CD4-positive, alpha-beta T cell treated with Interferon alpha-2 for 1 hour (primary cell): ENCODE measurements at regions not wholly inside any gene's neighbourhood (a gene's known extent, or its start where the extent isn't known, plus 50 kb on each side); places are given as distances from the start of the nearest gene placed in this dataset.

Experiments
- DNase-seq, 2 donors: peaks; one replicate each; pipeline ENCODE4 v3.0.0-alpha.2; 2020 to 2022

- no peak for DNase-seq
These were observed 1441.5 kb upstream of the IGFBP7 start for GRCh38 chr4:58551676-58552075.

- no peak for DNase-seq
These were observed 1433.3 kb upstream of the IGFBP7 start for GRCh38 chr4:58543465-58543864.

- DNase-seq, result no peak
These were observed 1431.7 kb upstream of the IGFBP7 start for GRCh38 chr4:58541926-58542325.

- no peak for DNase-seq
These were observed 1412.7 kb upstream of the IGFBP7 start for GRCh38 chr4:58522765-58523382.

- DNase-seq, result no peak
These were observed 1405.0 kb upstream of the IGFBP7 start for GRCh38 chr4:58515226-58515625.

- DNase-seq, result no peak
These were observed 1404.1 kb upstream of the IGFBP7 start for GRCh38 chr4:58514299-58514698.

GRCh38 chr4:58510652-58511051, 1400.5 kb upstream of the IGFBP7 start:
- no peak for DNase-seq

GRCh38 chr4:58507079-58507478, 1396.9 kb upstream of the IGFBP7 start:
- DNase-seq, result no peak

GRCh38 chr4:58502839-58503238, 1392.7 kb upstream of the IGFBP7 start:
- no peak for DNase-seq

GRCh38 chr4:58499182-58499581, 1389.0 kb upstream of the IGFBP7 start:
- no peak for DNase-seq

GRCh38 chr4:58491620-58492019, 1381.4 kb upstream of the IGFBP7 start:
- DNase-seq, result no peak

- no peak for DNase-seq
These were observed 1367.8 kb upstream of the IGFBP7 start for GRCh38 chr4:58477950-58478349.

GRCh38 chr4:58477513-58477912, 1367.3 kb upstream of the IGFBP7 start:
- no peak for DNase-seq

GRCh38 chr4:58475097-58475496, 1364.9 kb upstream of the IGFBP7 start:
- no peak for DNase-seq

GRCh38 chr4:58465031-58465430, 1354.8 kb upstream of the IGFBP7 start:
- no peak for DNase-seq

- DNase-seq, result no peak
These were observed 1346.7 kb upstream of the IGFBP7 start for GRCh38 chr4:58456727-58457384.

- DNase-seq, result no peak
These were observed 1343.8 kb upstream of the IGFBP7 start for GRCh38 chr4:58453956-58454355.

GRCh38 chr4:58451707-58452106, 1341.5 kb upstream of the IGFBP7 start:
- DNase-seq, result no peak

GRCh38 chr4:58435871-58436270, 1325.7 kb upstream of the IGFBP7 start:
- DNase-seq, result no peak

- DNase-seq, result no peak
These were observed 1303.7 kb upstream of the IGFBP7 start for GRCh38 chr4:58413849-58414248.

GRCh38 chr4:58411904-58412303, 1301.7 kb upstream of the IGFBP7 start:
- DNase-seq, result no peak

- DNase-seq, result no peak
These were observed 1296.6 kb upstream of the IGFBP7 start for GRCh38 chr4:58406762-58407161.

- no peak for DNase-seq
These were observed 1258.0 kb upstream of the IGFBP7 start for GRCh38 chr4:58368221-58368620.

GRCh38 chr4:58360354-58361133, 1250.4 kb upstream of the IGFBP7 start:
- DNase-seq, result no peak
